ENCODE measurements at regions not wholly inside any gene's neighbourhood (a gene's known extent, or its start where the extent isn't known, plus 50 kb on each side); places are given as distances from the start of the nearest gene placed in this dataset.
"Not testable (repeated sequence)": the region's sequence is repeated elsewhere in the genome, so short reads cannot be mapped to it uniquely, and the experiment has no call there.

- TF ChIP-seq GLIS3 (CRISPR knock-in tag; IDR thresholded peaks at IDR 0.05) (no peak), ZFP3 (CRISPR knock-in tag; IDR thresholded peaks at IDR 0.05) (no peak), CREB5 (CRISPR knock-in tag; IDR thresholded peaks at IDR 0.05; ENCODE audit: low read depth) (no peak), OSR1 (CRISPR knock-in tag; IDR thresholded peaks at IDR 0.05) (no peak), BACH2 (CRISPR knock-in tag; IDR thresholded peaks at IDR 0.05; ENCODE audit: borderline replicate concordance) (no peak)
These were observed 67.6 kb downstream of the C9orf50 start (continued) for GRCh38 chr9:129553277-129553676.

- TF ChIP-seq POU6F1 (CRISPR knock-in tag; IDR thresholded peaks at IDR 0.05; ENCODE audit: borderline replicate concordance, low read depth) (no peak), TCF4 (CRISPR knock-in tag; IDR thresholded peaks at IDR 0.05; ENCODE audit: borderline replicate concordance) (no peak), ESRRG (CRISPR knock-in tag; IDR thresholded peaks at IDR 0.05) (no peak), ARNTL (CRISPR knock-in tag; IDR thresholded peaks at IDR 0.05; ENCODE audit: borderline replicate concordance, low read depth) (no peak), GLIS3 (CRISPR knock-in tag; IDR thresholded peaks at IDR 0.05) (no peak), CSDC2 (CRISPR knock-in tag; IDR thresholded peaks at IDR 0.05) (no peak)
- no peak for ATAC-seq
These were observed 68.8 kb downstream of the C9orf50 start for GRCh38 chr9:129552064-129552463.

- no peak for TF ChIP-seq ZFP30 (CRISPR knock-in tag; IDR thresholded peaks at IDR 0.05)
- TF ChIP-seq ISL1 (CRISPR knock-in tag; IDR thresholded peaks at IDR 0.05), result no peak
- TF ChIP-seq CREB5 (CRISPR knock-in tag; IDR thresholded peaks at IDR 0.05; ENCODE audit: low read depth), result no peak
- TF ChIP-seq PATZ1 (CRISPR knock-in tag; IDR thresholded peaks at IDR 0.05; ENCODE audit: borderline replicate concordance), result no peak
- ATAC-seq, result no peak
These were observed 69.4 kb downstream of the C9orf50 start for GRCh38 chr9:129551393-129551973.

GRCh38 chr9:129550977-129551376 is 69.9 kb downstream of the C9orf50 start:
- not testable (repeated sequence) for ATAC-seq

- TF ChIP-seq ZNF70 (CRISPR knock-in tag; IDR thresholded peaks at IDR 0.05) (no peak), TOX (CRISPR knock-in tag; IDR thresholded peaks at IDR 0.05; ENCODE audit: borderline replicate concordance) (no peak), TSHZ2 (CRISPR knock-in tag; IDR thresholded peaks at IDR 0.05) (no peak), ZNF565 (CRISPR knock-in tag; conservative IDR thresholded peaks at IDR 0.05; ENCODE audit: low read depth) (no peak), OSR1 (CRISPR knock-in tag; IDR thresholded peaks at IDR 0.05) (no peak), PATZ1 (CRISPR knock-in tag; IDR thresholded peaks at IDR 0.05; ENCODE audit: borderline replicate concordance) (no peak)
- ATAC-seq, result peak; percentile 92
These were observed 70.6 kb downstream of the C9orf50 start for GRCh38 chr9:129550199-129550839.

Data from SK-N-SH treated with all-trans-retinoic acid at 6 μM for 48 hours (cell line).